Adrenal gland (tissue), 5 donors: ENCODE measurements at regions not wholly inside any gene's neighbourhood (a gene's known extent, or its start where the extent isn't known, plus 50 kb on each side); places are given as distances from the start of the nearest gene placed in this dataset.

Source experiments
- CTCF ChIP-seq, 6 experiments: fragments of 450-650 bp in 4 of 6; fragments of 200-600 bp in 2 of 6; sonication (generic) in 1 of 6; IDR thresholded peaks; 1 replicate in 5 of 6; 2 replicates in 1 of 6; pipeline versions ENCODE4 v1.5.1 to v1.8.0; 2016 to 2021; ENCODE audit warnings: antibody characterized with exemption in 6 of 6, mild to moderate bottlenecking in 2 of 6, moderate library complexity in 1 of 6
- POLR2A ChIP-seq, 2 donors: fragments of 450-650 bp; IDR thresholded peaks; one replicate each; pipeline ENCODE4 v1.6.1; 2017; ENCODE audit warnings: antibody characterized with exemption in 2 of 2, mild to moderate bottlenecking in 2 of 2, moderate library complexity in 1 of 2
- donor health status: DM: no; HTN: no; CAD: no.

DNA sequence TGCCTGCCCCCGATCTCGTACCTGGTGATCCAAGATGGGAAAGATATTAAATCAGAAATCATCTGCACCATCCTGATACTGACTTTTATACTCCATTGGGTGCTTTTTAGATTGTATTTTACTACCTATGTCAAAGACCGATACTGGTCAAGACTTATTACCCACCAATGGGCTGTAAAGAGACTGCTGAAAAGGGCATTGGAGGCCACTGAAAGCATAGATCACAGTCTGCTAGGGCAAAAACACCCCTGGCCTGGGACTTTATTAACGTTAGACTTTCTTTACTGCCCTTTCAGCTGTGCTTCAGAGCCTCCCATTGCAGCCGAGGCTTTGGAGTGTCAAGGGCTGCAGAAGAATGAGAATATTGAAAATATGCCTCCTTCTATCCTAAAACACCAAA is 472.8 kb upstream of the DDX18 start:
- no peak for TF ChIP-seq POLR2A (IDR thresholded peaks at IDR 0.05)
- no peak for TF ChIP-seq CTCF (IDR thresholded peaks at IDR 0.05)
